ENCODE measurements at regions not wholly inside any gene's neighbourhood (a gene's known extent, or its start where the extent isn't known, plus 50 kb on each side); places are given as distances from the start of the nearest gene placed in this dataset.

DNA sequence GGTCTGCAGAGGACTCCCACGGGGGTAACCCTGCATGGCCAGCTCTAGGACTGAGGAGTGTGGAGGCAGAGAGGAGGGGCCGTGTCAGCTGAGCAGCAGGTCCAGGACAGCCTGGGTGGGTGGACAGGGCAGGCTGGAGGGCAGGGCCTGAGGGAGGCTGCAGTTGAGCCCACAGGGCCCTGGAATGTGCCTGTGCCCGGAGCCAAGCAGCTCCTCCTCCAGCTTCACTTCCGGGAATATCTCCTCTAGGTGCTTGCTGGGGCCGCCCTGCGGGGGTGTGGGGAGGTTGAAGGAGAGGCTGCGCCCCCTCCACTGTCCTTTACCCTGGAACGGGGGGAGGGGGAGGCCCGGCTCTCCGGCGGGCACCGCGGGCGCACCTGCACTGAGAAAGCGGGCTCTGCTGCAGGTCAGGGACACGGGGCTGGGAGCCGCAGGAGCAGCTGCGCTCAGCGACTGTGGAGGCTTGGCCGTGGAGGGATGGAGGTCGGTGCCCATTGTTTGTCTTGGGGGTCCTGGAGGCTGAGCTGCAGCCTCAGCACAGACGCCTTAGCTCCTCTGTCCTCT, 1293.2 kb downstream of the BRD1 start:
- Histone ChIP-seq H3K9ac (ENCODE audit: low read depth, low read length, poor library complexity, severe bottlenecking) (no peak overlapping the region), H3K4me1 (ENCODE audit: insufficient read depth, low read length, poor library complexity, severe bottlenecking) (no peaks in the 10 kb centered on the region), H3K27me3 (ENCODE audit: insufficient read depth, low read length, poor library complexity, severe bottlenecking) (no peaks in the 10 kb centered on the region), H3K9me2 (replicated peaks; ENCODE audit: low read depth, low read length) (no peaks in the 10 kb centered on the region), H2AFZ (ENCODE audit: low read length) (no peak overlapping the region), H3K79me2 (ENCODE audit: insufficient read depth, low read length) (no peaks in the 10 kb centered on the region), H3F3A (ENCODE audit: low read depth) (no peaks in the 10 kb centered on the region), H4K20me1 (ENCODE audit: insufficient read depth, low read length, poor library complexity, severe bottlenecking) (no peaks in the 10 kb centered on the region), H3K36me3 (ENCODE audit: insufficient read depth, low read length) (no peaks in the 10 kb centered on the region), H3K4me2 (ENCODE audit: low read depth, low read length, poor library complexity, severe bottlenecking) (no peak overlapping the region), H3K9me3 (ENCODE audit: insufficient read depth, low read depth, low read length) (no peaks in the 10 kb centered on the region; the same call in 1 of the 2 replicates), H3K4me3 (ENCODE audit: low read length, poor library complexity, severe bottlenecking) (no peak overlapping the region)
- TF ChIP-seq EZH2phosphoT487 (IDR thresholded peaks at IDR 0.05; ENCODE audit: borderline replicate concordance): no peak
- no peak for TF ChIP-seq CTCF (conservative IDR thresholded peaks at IDR 0.05; ENCODE audit: low read length)

DNA sequence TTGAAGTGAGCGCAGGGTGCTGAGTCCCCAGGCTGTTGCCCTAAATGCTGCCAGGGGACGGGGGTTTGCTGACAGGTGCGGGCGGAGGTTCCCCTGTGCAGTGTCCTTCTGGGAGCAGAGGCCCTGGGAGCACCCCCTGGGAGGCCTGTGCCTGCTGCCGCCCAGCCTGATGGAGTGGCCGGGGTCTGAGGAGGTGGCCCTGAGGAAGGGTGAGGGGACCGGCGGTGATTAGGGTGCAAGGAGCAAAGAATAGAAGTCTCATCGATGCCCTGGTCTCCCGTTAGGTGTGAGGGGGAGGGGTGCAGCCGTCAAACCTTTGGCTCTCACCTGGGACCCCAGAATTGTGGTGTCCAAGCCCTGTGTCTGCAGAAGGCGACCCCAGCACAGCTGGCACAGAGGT, 1294.7 kb downstream of the BRD1 start:
- Histone ChIP-seq H3K36me3 (ENCODE audit: insufficient read depth, low read length) (no peaks in the 10 kb centered on the region), H2AFZ (ENCODE audit: low read length) (no peak overlapping the region), H3F3A (ENCODE audit: low read depth) (no peaks in the 10 kb centered on the region), H3K9me2 (replicated peaks; ENCODE audit: low read depth, low read length) (no peaks in the 10 kb centered on the region), H3K79me2 (ENCODE audit: insufficient read depth, low read length) (no peaks in the 10 kb centered on the region), H3K9me3 (ENCODE audit: insufficient read depth, low read depth, low read length) (no peaks in the 10 kb centered on the region; the same call in 1 of the 2 replicates), H4K20me1 (ENCODE audit: insufficient read depth, low read length, poor library complexity, severe bottlenecking) (no peaks in the 10 kb centered on the region), H3K27me3 (ENCODE audit: insufficient read depth, low read length, poor library complexity, severe bottlenecking) (no peaks in the 10 kb centered on the region), H3K4me2 (ENCODE audit: low read depth, low read length, poor library complexity, severe bottlenecking) (no peak overlapping the region), H3K4me1 (ENCODE audit: insufficient read depth, low read length, poor library complexity, severe bottlenecking) (no peaks in the 10 kb centered on the region), H3K9ac (ENCODE audit: low read depth, low read length, poor library complexity, severe bottlenecking) (no peak overlapping the region), H3K4me3 (ENCODE audit: low read length, poor library complexity, severe bottlenecking) (no peak overlapping the region)
- no peak for TF ChIP-seq EZH2phosphoT487 (IDR thresholded peaks at IDR 0.05; ENCODE audit: borderline replicate concordance)

GRCh38 chr22:48531761-48532435, 1295.8 kb downstream of the BRD1 start:
- Histone ChIP-seq H3F3A (ENCODE audit: low read depth) (no peaks in the 10 kb centered on the region), H3K79me2 (ENCODE audit: insufficient read depth, low read length) (no peaks in the 10 kb centered on the region), H2AFZ (ENCODE audit: low read length) (no peak overlapping the region), H3K4me1 (ENCODE audit: insufficient read depth, low read length, poor library complexity, severe bottlenecking) (no peaks in the 10 kb centered on the region), H3K9ac (ENCODE audit: low read depth, low read length, poor library complexity, severe bottlenecking) (no peak overlapping the region), H3K36me3 (ENCODE audit: insufficient read depth, low read length) (no peaks in the 10 kb centered on the region), H3K27me3 (ENCODE audit: insufficient read depth, low read length, poor library complexity, severe bottlenecking) (no peaks in the 10 kb centered on the region), H3K9me3 (ENCODE audit: insufficient read depth, low read depth, low read length) (no peaks in the 10 kb centered on the region; the same call in 1 of the 2 replicates), H3K4me2 (ENCODE audit: low read depth, low read length, poor library complexity, severe bottlenecking) (no peak overlapping the region), H4K20me1 (ENCODE audit: insufficient read depth, low read length, poor library complexity, severe bottlenecking) (no peaks in the 10 kb centered on the region), H3K4me3 (ENCODE audit: low read length, poor library complexity, severe bottlenecking) (no peak overlapping the region), H3K9me2 (replicated peaks; ENCODE audit: low read depth, low read length) (no peaks in the 10 kb centered on the region)
- TF ChIP-seq CTCF (conservative IDR thresholded peaks at IDR 0.05; ENCODE audit: low read length) (no peak), EZH2phosphoT487 (IDR thresholded peaks at IDR 0.05; ENCODE audit: borderline replicate concordance) (no peak)
